CD4-positive, alpha-beta T cell (primary cell): ENCODE measurements at regions not wholly inside any gene's neighbourhood (a gene's known extent, or its start where the extent isn't known, plus 50 kb on each side); places are given as distances from the start of the nearest gene placed in this dataset.

ENCODE experiments used
- ATAC-seq: fragments of 200-7000 bp; cut with Tn5 transposase; one replicate; pipeline ENCODE4 v1.10.0; 2022; ENCODE audit warnings: mild to moderate bottlenecking; ENCODE audit not compliant: poor library complexity
- CTCF ChIA-PET: fragments of 350-600 bp; sonication (Branson Sonifier 250); formaldehyde crosslinking; loops from one replicate; lab custom pipeline; 2021; ENCODE audit warnings: antibody characterized with exemption, inconsistent platforms; lab: Charles Lee
- POLR2A ChIA-PET: fragments of 350-600 bp; sonication (Branson Sonifier 250); formaldehyde crosslinking; loops from one replicate; lab custom pipeline; 2021; ENCODE audit warnings: antibody characterized with exemption, inconsistent platforms; lab: Charles Lee
- DNase-seq, 14 experiments: peaks; one replicate each; pipeline ENCODE4 v3.0.0-alpha.2; 2013 to 2020; ENCODE audit warnings: mixed read lengths in 2 of 14
- H3K27ac ChIP-seq, 2 donors: one replicate each; pipeline versions ENCODE4 v1.5.1 to v1.7.0; 2013; ENCODE audit warnings: low read length in 2 of 2, low read depth in 1 of 2, mild to moderate bottlenecking in 1 of 2
- H3K27me3 ChIP-seq, 2 experiments: 1 replicate in 1 of 2; 2 replicates in 1 of 2; pipeline versions ENCODE4 v1.6.1 to v1.7.0; 2013; ENCODE audit warnings: low read length in 2 of 2, control low read depth in 1 of 2, mild to moderate bottlenecking in 1 of 2, moderate library complexity in 1 of 2; ENCODE audit not compliant: insufficient read depth in 2 of 2, control insufficient read depth in 1 of 2
- H3K36me3 ChIP-seq: one replicate; pipeline ENCODE4 v1.6.1; 2013; ENCODE audit warnings: low read length, control low read depth; ENCODE audit not compliant: insufficient read depth
- H3K4me1 ChIP-seq: one replicate; pipeline ENCODE4 v1.6.1; 2013; ENCODE audit warnings: low read length, control low read depth; ENCODE audit not compliant: insufficient read depth
- H3K4me3 ChIP-seq: one replicate; pipeline ENCODE4 v1.5.1; 2013; ENCODE audit warnings: mild to moderate bottlenecking, low read length, moderate library complexity
- H3K9me3 ChIP-seq, 2 experiments: 1 replicate in 1 of 2; 2 replicates in 1 of 2; pipeline versions ENCODE4 v1.6.1 to v1.7.0; 2013; ENCODE audit warnings: low read length in 2 of 2, mild to moderate bottlenecking in 2 of 2, control low read depth in 1 of 2, moderate library complexity in 1 of 2; ENCODE audit not compliant: control insufficient read depth in 1 of 2, insufficient read depth in 1 of 2
- H3K27ac Mint-ChIP-seq: one replicate; pipeline ENCODE4 v1.8.0; 2020; ENCODE audit warnings: mixed read lengths
- H3K27me3 Mint-ChIP-seq: one replicate; pipeline ENCODE4 v1.8.0; 2021; ENCODE audit warnings: mixed read lengths
- H3K36me3 Mint-ChIP-seq: one replicate; pipeline ENCODE4 v1.8.0; 2021; ENCODE audit warnings: low read depth, mixed read lengths
- H3K4me1 Mint-ChIP-seq: one replicate; pipeline ENCODE4 v1.8.0; 2021; ENCODE audit warnings: low read depth, mixed read lengths
- H3K4me3 Mint-ChIP-seq: one replicate; pipeline ENCODE4 v1.8.0; 2020; ENCODE audit warnings: mild to moderate bottlenecking, mixed read lengths
- H3K9me3 Mint-ChIP-seq: one replicate; pipeline ENCODE4 v1.8.0; 2020; ENCODE audit warnings: mixed read lengths
- CTCF ChIP-seq: fragments of 200-600 bp; IDR thresholded peaks from one replicate; pipeline ENCODE4 v1.8.0; 2022; ENCODE audit warnings: antibody characterized with exemption, mild to moderate bottlenecking
- intact Hi-C, 2 experiments: fragments of 100-400 bp; cut with DNase I in 1 of 2; cut with micrococcal nuclease in 1 of 2; formaldehyde crosslinking; loops; one replicate each; pipeline versions ENCODE4 v1.15.1 to v1.9.0; 2023 to 2025; cut with DNase I, micrococcal nuclease

GRCh38 chr4:125741825-125742452 lies 427.2 kb downstream of the FAT4 start:
- H3K27me3 ChIP-seq, result no peaks in the 10 kb centered on the region
- ATAC-seq (no peak), DNase-seq (no peak)
- Mint-ChIP-seq H3K27me3 (no peaks in the 10 kb centered on the region), H3K27ac (no peak overlapping the region), H3K4me3 (no peak overlapping the region), H3K4me1 (no peaks in the 10 kb centered on the region), H3K36me3 (no peaks in the 10 kb centered on the region), H3K9me3 (peaks cover 3% of the 10 kb centered on the region)
- no peaks in the 10 kb centered on the region for H3K36me3 ChIP-seq
- CTCF ChIA-PET, result no interaction called here
- no peak overlapping the region for H3K27ac ChIP-seq
- intact Hi-C loops, result no loop called here
- no peaks in the 10 kb centered on the region for H3K4me1 ChIP-seq
- H3K9me3 ChIP-seq, result peaks cover 0 to 21% of the 10 kb centered on the region in 2 experiments
- no peak for TF ChIP-seq CTCF
- no peak overlapping the region for H3K4me3 ChIP-seq
- POLR2A ChIA-PET, result no interaction called here

- ChIA-PET CTCF (no interaction called here), POLR2A (no interaction called here)
- Mint-ChIP-seq H3K27ac (no peak overlapping the region), H3K4me1 (no peaks in the 10 kb centered on the region), H3K27me3 (no peaks in the 10 kb centered on the region), H3K36me3 (no peaks in the 10 kb centered on the region), H3K4me3 (no peak overlapping the region), H3K9me3 (peaks cover 3% of the 10 kb centered on the region)
- no peaks in the 10 kb centered on the region for H3K27me3 ChIP-seq
- no peak overlapping the region for H3K4me3 ChIP-seq
- H3K36me3 ChIP-seq, result no peaks in the 10 kb centered on the region
- no peak overlapping the region for H3K27ac ChIP-seq
- H3K9me3 ChIP-seq, result peaks cover 0 to 21% of the 10 kb centered on the region in 2 experiments
- no peak for TF ChIP-seq CTCF
- ATAC-seq (no peak), DNase-seq (peak in 1 of 14 experiments; percentile 5)
- H3K4me1 ChIP-seq, result no peaks in the 10 kb centered on the region
- intact Hi-C loops, result no loop called here
These were observed 430.2 kb downstream of the FAT4 start for GRCh38 chr4:125744891-125745364.

GRCh38 chr4:125749354-125749753 lies 434.6 kb downstream of the FAT4 start:
- Mint-ChIP-seq H3K4me3 (no peak overlapping the region), H3K4me1 (no peaks in the 10 kb centered on the region), H3K36me3 (no peaks in the 10 kb centered on the region), H3K27me3 (no peaks in the 10 kb centered on the region), H3K9me3 (no peaks in the 10 kb centered on the region), H3K27ac (no peak overlapping the region)
- ChIA-PET POLR2A (no interaction called here), CTCF (no interaction called here)
- ATAC-seq, result no peak
- Histone ChIP-seq H3K9me3 (peaks cover 0 to 15% of the 10 kb centered on the region in 2 experiments), H3K4me1 (no peaks in the 10 kb centered on the region), H3K27me3 (no peaks in the 10 kb centered on the region), H3K27ac (no peak overlapping the region), H3K36me3 (no peaks in the 10 kb centered on the region), H3K4me3 (no peak overlapping the region)
- DNase-seq, result no peak
- intact Hi-C loops, result no loop called here
- TF ChIP-seq CTCF, result peak; percentile 21
